Small intestine (tissue), 7 donors: ENCODE measurements at regions not wholly inside any gene's neighbourhood (a gene's known extent, or its start where the extent isn't known, plus 50 kb on each side); places are given as distances from the start of the nearest gene placed in this dataset.

Source experiments
- DNase-seq, 2 donors: peaks; one replicate each; pipeline versions ENCODE4 v3.0.0 to v3.0.0-alpha.2; 2013
- FAIRE-seq: peaks from 2 replicates; lab custom pipeline; 2012; peaks lifted over from hg19 to GRCh38; lab: Jason Lieb, UNC
- H3K27ac ChIP-seq, 3 donors: one replicate each; pipeline ENCODE4 v1.5.1; 2013; ENCODE audit warnings: low read length in 2 of 3, mild to moderate bottlenecking in 2 of 3, control low read depth in 1 of 3, inconsistent platforms in 1 of 3, low read depth in 1 of 3, moderate library complexity in 1 of 3
- H3K27me3 ChIP-seq, 3 donors: one replicate each; pipeline ENCODE4 v1.6.1; 2013; ENCODE audit warnings: low read length in 3 of 3, inconsistent platforms in 1 of 3; ENCODE audit not compliant: control insufficient read depth in 3 of 3, insufficient read depth in 3 of 3
- H3K36me3 ChIP-seq, 3 donors: one replicate each; pipeline ENCODE4 v1.6.1; 2013; ENCODE audit warnings: low read length in 3 of 3, inconsistent platforms in 1 of 3, low read depth in 1 of 3, mild to moderate bottlenecking in 1 of 3, moderate library complexity in 1 of 3; ENCODE audit not compliant: control insufficient read depth in 3 of 3, insufficient read depth in 2 of 3
- H3K4me1 ChIP-seq, 3 donors: one replicate each; pipeline ENCODE4 v1.6.1; 2013; ENCODE audit warnings: low read length in 2 of 3, inconsistent platforms in 1 of 3, low read depth in 1 of 3, mild to moderate bottlenecking in 1 of 3, moderate library complexity in 1 of 3; ENCODE audit not compliant: control insufficient read depth in 3 of 3, insufficient read depth in 2 of 3
- H3K4me3 ChIP-seq, 3 donors: one replicate each; pipeline ENCODE4 v1.5.1; 2013; ENCODE audit warnings: low read length in 3 of 3, control low read depth in 1 of 3, inconsistent platforms in 1 of 3, low read depth in 1 of 3, mild to moderate bottlenecking in 1 of 3, moderate library complexity in 1 of 3
- H3K9me3 ChIP-seq, 2 donors: one replicate each; pipeline ENCODE4 v1.6.1; 2013; ENCODE audit warnings: low read depth in 1 of 2, low read length in 1 of 2; ENCODE audit not compliant: control insufficient read depth in 2 of 2, insufficient read depth in 1 of 2
- WGBS, 3 donors: extraction: QIAGEN DNeasy Blood & Tissue Kit; methylation state at CpG; one replicate each; pipeline ENCODE4 v1.1.7; 2013; 5-methylcytosine and 5-hydroxymethylcytosine counted together
- donor health status: healthy with polysubstance abuse.
- donor health status: control.
- donor health status: control.
- donor health status: Bipolar disorder and iron deficiency.
- donor health status: healthy.

DNA sequence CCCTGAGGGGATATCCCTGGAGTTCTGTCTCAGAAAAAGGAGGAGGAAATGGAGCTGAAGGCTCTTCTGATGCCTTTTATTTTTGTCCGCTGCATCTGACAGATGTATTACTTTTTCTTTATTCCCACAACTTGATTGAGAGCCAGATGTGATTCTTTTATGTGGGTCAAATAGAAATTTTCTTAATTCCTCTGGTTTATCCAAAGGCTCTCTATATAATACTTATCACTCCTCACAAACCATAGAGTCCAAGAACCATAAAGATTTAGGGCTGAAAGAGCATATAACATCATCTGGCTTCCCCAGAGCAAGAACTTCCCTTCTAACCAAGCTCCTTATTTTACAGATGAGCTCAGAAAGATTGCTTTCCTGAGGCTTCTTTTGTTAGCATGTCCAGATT is 756.7 kb upstream of the FAM241A start:
- no peaks in the 10 kb centered on the region for H3K4me1 ChIP-seq
- H3K27ac ChIP-seq: no peak overlapping the region
- H3K27me3 ChIP-seq: no peaks in the 10 kb centered on the region
- no peaks in the 10 kb centered on the region for H3K9me3 ChIP-seq
- FAIRE-seq: no peak
- no peaks in the 10 kb centered on the region for H3K36me3 ChIP-seq
- no peak for DNase-seq
- 85 to 91% (median 86%) methylated on average over 1 of the region's 1 CpG for WGBS, 3 donors
- no peak overlapping the region for H3K4me3 ChIP-seq

- no peaks in the 10 kb centered on the region for H3K27me3 ChIP-seq
- no peak overlapping the region for H3K4me3 ChIP-seq
- WGBS, 3 donors: 68 to 82% (median 82%) methylated on average over 6 of the region's 6 CpGs
- DNase-seq: no peak
- H3K27ac ChIP-seq: no peak overlapping the region
- H3K4me1 ChIP-seq: no peaks in the 10 kb centered on the region
- FAIRE-seq: no peak
- H3K36me3 ChIP-seq: no peaks in the 10 kb centered on the region
- H3K9me3 ChIP-seq: no peaks in the 10 kb centered on the region
Observed at GRCh38 chr4:111391829-111392228, 753.4 kb upstream of the FAM241A start.

- Histone ChIP-seq H3K27me3 (no peaks in the 10 kb centered on the region), H3K9me3 (no peaks in the 10 kb centered on the region), H3K36me3 (no peaks in the 10 kb centered on the region), H3K4me1 (no peaks in the 10 kb centered on the region), H3K4me3 (no peak overlapping the region), H3K27ac (no peak overlapping the region)
- 57 to 63% (median 58%) methylated on average over 1 of the region's 1 CpG for WGBS, 3 donors
- no peak for DNase-seq
- FAIRE-seq: no peak
Observed at GRCh38 chr4:111393781-111394180, 751.5 kb upstream of the FAM241A start.

DNA sequence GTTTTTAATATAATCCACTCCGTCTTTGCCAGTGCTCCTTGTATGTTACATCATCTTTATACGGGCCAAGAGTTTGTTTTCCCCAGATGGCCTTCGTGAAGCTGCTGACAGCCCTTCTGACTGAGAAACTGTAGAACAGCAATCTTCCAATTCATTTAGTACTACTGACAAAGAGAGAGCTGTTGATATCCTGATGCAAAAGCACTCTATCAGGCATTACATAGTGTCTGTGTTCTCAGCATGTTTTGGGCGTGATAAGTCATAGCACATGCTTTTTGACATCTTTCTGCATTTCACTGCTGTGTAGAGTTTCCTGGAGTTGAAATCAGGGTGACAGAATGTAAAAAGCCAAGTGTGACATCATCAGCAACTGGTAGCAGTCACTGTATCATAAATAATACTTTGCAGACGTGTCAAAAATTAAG is 746.3 kb upstream of the FAM241A start:
- DNase-seq (peak in 1 of 2 donors; percentile 2), FAIRE-seq (no peak)
- Histone ChIP-seq H3K36me3 (no peaks in the 10 kb centered on the region), H3K9me3 (no peaks in the 10 kb centered on the region), H3K4me1 (no peaks in the 10 kb centered on the region), H3K27ac (no peak overlapping the region), H3K4me3 (no peak overlapping the region), H3K27me3 (no peaks in the 10 kb centered on the region)
- 47 to 74% (median 60%) methylated on average over 5 of the region's 5 CpGs for WGBS, 3 donors

GRCh38 chr4:111399623-111400022 is 745.6 kb upstream of the FAM241A start:
- H3K4me1 ChIP-seq: no peaks in the 10 kb centered on the region
- WGBS, 3 donors: 52 to 64% (median 59%) methylated on average over 3 of the region's 3 CpGs
- H3K27ac ChIP-seq: no peak overlapping the region
- no peaks in the 10 kb centered on the region for H3K27me3 ChIP-seq
- H3K4me3 ChIP-seq: no peak overlapping the region
- no peak for DNase-seq
- no peaks in the 10 kb centered on the region for H3K36me3 ChIP-seq
- no peak for FAIRE-seq
- H3K9me3 ChIP-seq: no peaks in the 10 kb centered on the region

GRCh38 chr4:111400741-111401140 is 744.5 kb upstream of the FAM241A start:
- no peak overlapping the region for H3K27ac ChIP-seq
- WGBS, 3 donors: 50 to 66% (median 57%) methylated on average over 4 of the region's 4 CpGs

DNA sequence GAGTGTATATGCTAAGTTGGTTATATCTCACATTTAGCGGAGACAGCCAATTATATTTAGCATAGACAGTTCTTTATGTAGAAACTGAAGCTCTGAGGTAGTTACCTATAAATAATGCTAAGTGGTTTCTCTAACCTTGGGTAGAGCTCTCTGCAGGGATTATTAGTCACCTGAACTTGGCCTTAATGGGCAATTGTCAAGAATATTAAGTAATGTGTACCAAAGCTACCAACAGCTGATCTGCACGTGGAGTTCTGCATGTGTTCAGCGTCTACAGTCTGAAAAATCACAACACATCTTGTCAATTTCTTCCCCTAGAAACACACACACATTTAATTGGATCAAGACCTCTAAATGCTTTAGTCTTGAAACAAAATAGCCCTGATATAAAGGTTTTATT is 740.6 kb upstream of the FAM241A start:
- Histone ChIP-seq H3K9me3 (no peaks in the 10 kb centered on the region), H3K27ac (no peak overlapping the region), H3K27me3 (no peaks in the 10 kb centered on the region), H3K4me3 (no peak overlapping the region), H3K4me1 (no peaks in the 10 kb centered on the region), H3K36me3 (no peaks in the 10 kb centered on the region)
- no peak for DNase-seq
- WGBS, 3 donors: 71 to 84% (median 78%) methylated on average over 3 of the region's 3 CpGs
- FAIRE-seq: no peak

More at GRCh38 chr4:111400741-111401140, 744.5 kb upstream of the FAM241A start:
- no peaks in the 10 kb centered on the region for H3K36me3 ChIP-seq
- peak in 1 of 2 donors; percentile 3 for DNase-seq
- no peaks in the 10 kb centered on the region for H3K27me3 ChIP-seq
- H3K4me1 ChIP-seq: no peaks in the 10 kb centered on the region
- no peak for FAIRE-seq
- H3K4me3 ChIP-seq: no peak overlapping the region
- no peaks in the 10 kb centered on the region for H3K9me3 ChIP-seq

GRCh38 chr4:111405989-111406388 is 739.3 kb upstream of the FAM241A start:
- 62 to 74% (median 73%) methylated on average over 5 of the region's 5 CpGs for WGBS, 3 donors
- no peak for FAIRE-seq
- Histone ChIP-seq H3K4me3 (no peak overlapping the region), H3K27ac (no peak overlapping the region), H3K27me3 (no peaks in the 10 kb centered on the region), H3K4me1 (no peaks in the 10 kb centered on the region), H3K9me3 (no peaks in the 10 kb centered on the region), H3K36me3 (no peaks in the 10 kb centered on the region)
- no peak for DNase-seq

DNA sequence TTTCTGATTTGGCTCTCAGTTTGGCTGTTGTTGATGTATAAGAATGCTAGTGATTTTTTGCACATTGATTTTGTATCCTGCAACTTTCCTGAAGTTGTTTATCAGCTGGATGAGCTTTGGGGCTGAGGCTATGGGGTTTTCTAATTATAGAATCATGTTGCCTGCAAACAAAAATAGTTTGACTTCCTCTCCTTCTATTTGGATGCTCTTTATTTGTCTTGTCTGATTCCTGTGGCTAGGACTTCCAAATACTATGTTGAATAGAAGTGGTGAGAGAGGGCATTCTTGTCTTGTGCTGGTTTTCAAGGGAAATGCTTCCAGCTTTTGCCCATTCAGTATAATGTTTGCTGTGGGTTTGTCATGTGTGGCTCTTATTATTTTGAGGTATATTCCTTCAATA is 734.7 kb upstream of the FAM241A start:
- Histone ChIP-seq H3K9me3 (no peaks in the 10 kb centered on the region), H3K36me3 (no peaks in the 10 kb centered on the region), H3K27me3 (no peaks in the 10 kb centered on the region), H3K27ac (no peak overlapping the region), H3K4me3 (no peak overlapping the region), H3K4me1 (no peaks in the 10 kb centered on the region)
- DNase-seq (no peak), FAIRE-seq (no peak)
